Uterus (tissue), 2 donors: ENCODE measurements at regions not wholly inside any gene's neighbourhood (a gene's known extent, or its start where the extent isn't known, plus 50 kb on each side); places are given as distances from the start of the nearest gene placed in this dataset.

Experiments used
- CTCF ChIP-seq, 4 experiments: fragments of 200-600 bp in 2 of 4; fragments of 450-650 bp in 2 of 4; sonication (generic) in 2 of 4; IDR thresholded peaks; one replicate each; pipeline ENCODE4 v1.5.1; 2016 to 2019; ENCODE audit warnings: antibody characterized with exemption in 4 of 4, mild to moderate bottlenecking in 2 of 4, moderate library complexity in 1 of 4
- POLR2A ChIP-seq, 2 donors: fragments of 450-650 bp; IDR thresholded peaks; one replicate each; pipeline ENCODE4 v1.6.1; 2016; ENCODE audit warnings: antibody characterized with exemption in 2 of 2, mild to moderate bottlenecking in 1 of 2, moderate library complexity in 1 of 2

GRCh38 chr9:82882748-82883147, 180.2 kb downstream of the RASEF start:
- TF ChIP-seq CTCF (IDR thresholded peaks at IDR 0.05) (no peak), POLR2A (IDR thresholded peaks at IDR 0.05) (no peak)
